SIG-M5 treated with dmso at 0.1 percent for 504 hours (cell line): ENCODE measurements at regions not wholly inside any gene's neighbourhood (a gene's known extent, or its start where the extent isn't known, plus 50 kb on each side); places are given as distances from the start of the nearest gene placed in this dataset.

ENCODE experiments used
- DNase-seq: peaks from one replicate; lab custom pipeline; 2025; ENCODE audit not compliant: unreplicated experiment; lab: John Stamatoyannopoulos, UW

GRCh38 chr10:54866666-54867065 is 65.6 kb upstream of the PCDH15 start:
- DNase-seq: no peak

- no peak for DNase-seq
Observed at GRCh38 chr10:54854843-54855242, 53.8 kb upstream of the PCDH15 start.

- DNase-seq: no peak
Observed at GRCh38 chr10:54854389-54854788, 53.4 kb upstream of the PCDH15 start.

- DNase-seq: no peak
Observed at GRCh38 chr10:54853883-54854282, 52.9 kb upstream of the PCDH15 start.
